Endothelial cell of umbilical vein (primary cell): ENCODE measurements at regions not wholly inside any gene's neighbourhood (a gene's known extent, or its start where the extent isn't known, plus 50 kb on each side); places are given as distances from the start of the nearest gene placed in this dataset.

Source experiments
- BruUV-seq: library from RNA; stranded (reverse); fragments of 400-500 nt; replicated peaks from 2 replicates; lab custom pipeline; 2021; lab: Mats Ljungman, UMichigan
- CTCF ChIA-PET: fragments of 300-600, 350-600 bp; sonication (Branson Sonifier 250); formaldehyde crosslinking; loops from one replicate; lab custom pipeline; 2021; ENCODE audit warnings: antibody characterized with exemption, inconsistent platforms; lab: Charles Lee
- POLR2A ChIA-PET: fragments of 300-600, 350-600 bp; sonication (Branson Sonifier 250); formaldehyde crosslinking; loops from one replicate; lab custom pipeline; 2021; ENCODE audit warnings: antibody characterized with exemption, inconsistent platforms; lab: Charles Lee
- DNase-seq: peaks from one replicate; pipeline ENCODE4 v3.0.0-alpha.2; 2011; ENCODE audit warnings: low read depth, low spot score
- FAIRE-seq: peaks from 2 replicates; lab custom pipeline; 2011; peaks lifted over from hg19 to GRCh38; lab: Jason Lieb, UNC
- H2AFZ ChIP-seq: 2 replicates; pipeline ENCODE4 v1.6.0; 2012; ENCODE audit warnings: low read depth, low read length, control low read depth, inconsistent platforms
- H3K27ac ChIP-seq: 2 replicates; pipeline ENCODE4 v1.5.1; 2011; ENCODE audit warnings: low read depth, mild to moderate bottlenecking, control low read depth, low read length, moderate library complexity; ENCODE audit not compliant: insufficient read depth
- H3K27me3 ChIP-seq, 2 experiments: 2 replicates each; pipeline versions ENCODE4 v1.6.0 to v1.6.1; 2011; ENCODE audit warnings: low read length in 2 of 2, mixed read lengths in 1 of 2; ENCODE audit not compliant: control insufficient read depth in 2 of 2, insufficient read depth in 2 of 2
- H3K36me3 ChIP-seq, 2 experiments: 2 replicates in 1 of 2; 3 replicates in 1 of 2; pipeline ENCODE4 v1.5.1; 2011; ENCODE audit warnings: low read length in 2 of 2, mild to moderate bottlenecking in 1 of 2, moderate library complexity in 1 of 2; ENCODE audit not compliant: control insufficient read depth in 2 of 2, insufficient read depth in 2 of 2; ENCODE audit errors: extremely low read depth in 1 of 2
- H3K4me1 ChIP-seq: 3 replicates; pipeline ENCODE4 v1.5.1; 2011; ENCODE audit warnings: mild to moderate bottlenecking, low read length; ENCODE audit not compliant: control insufficient read depth, insufficient read depth; ENCODE audit errors: extremely low read depth
- H3K4me2 ChIP-seq: 2 replicates; pipeline ENCODE4 v1.6.1; 2011; ENCODE audit warnings: low read length, control low read depth, mixed read lengths; ENCODE audit not compliant: insufficient read depth
- H3K4me3 ChIP-seq, 3 experiments: fragments of 200-600 bp in 1 of 3; sonication (generic), shearing (Covaris generic) in 1 of 3; replicated peaks in 1 of 3; 2 replicates each; pipeline ENCODE4 v1.5.1; 2011 to 2016; ENCODE audit warnings: control low read depth in 3 of 3, low read length in 3 of 3, mild to moderate bottlenecking in 2 of 3, inconsistent platforms in 1 of 3, low read depth in 1 of 3, moderate library complexity in 1 of 3; ENCODE audit not compliant: insufficient read depth in 1 of 3
- H3K79me2 ChIP-seq: 2 replicates; pipeline ENCODE4 v1.6.0; 2012; ENCODE audit warnings: low read length, inconsistent platforms; ENCODE audit not compliant: control insufficient read depth, insufficient read depth
- H3K9ac ChIP-seq: replicated peaks from 2 replicates; pipeline ENCODE3; 2011; ENCODE audit warnings: low read length, control low read depth; ENCODE audit not compliant: insufficient read depth; ENCODE audit errors: extremely low read depth
- H3K9me1 ChIP-seq: replicated peaks from 3 replicates; pipeline ENCODE4 v1.6.0; 2011; ENCODE audit warnings: mild to moderate bottlenecking, low read length; ENCODE audit not compliant: control insufficient read depth, insufficient read depth; ENCODE audit errors: extremely low read depth
- H3K9me3 ChIP-seq: replicated peaks from 2 replicates; pipeline ENCODE4 v1.5.1; 2012; ENCODE audit warnings: low read length, inconsistent platforms; ENCODE audit not compliant: control insufficient read depth, insufficient read depth
- H4K20me1 ChIP-seq: replicated peaks from 2 replicates; pipeline ENCODE3; 2011; ENCODE audit warnings: mild to moderate bottlenecking, low read length; ENCODE audit not compliant: control insufficient read depth, insufficient read depth; ENCODE audit errors: extremely low read depth
- EZH2 ChIP-seq: IDR thresholded peaks from 2 replicates; pipeline ENCODE4 v1.6.1; 2012; ENCODE audit warnings: borderline replicate concordance, low read depth, mild to moderate bottlenecking, moderate library complexity, low read length, inconsistent platforms; ENCODE audit not compliant: severe bottlenecking
- FOS ChIP-seq: IDR thresholded peaks from 2 replicates; pipeline ENCODE4 v1.6.1; 2011; ENCODE audit warnings: mild to moderate bottlenecking, low read length, moderate library complexity, borderline replicate concordance; ENCODE audit not compliant: insufficient read depth
- GATA2 ChIP-seq: IDR thresholded peaks from 2 replicates; pipeline ENCODE4 v1.7.0; 2011; ENCODE audit warnings: low read depth, mild to moderate bottlenecking, moderate library complexity, mixed read lengths, low read length; ENCODE audit not compliant: insufficient read length, insufficient read depth
- JUN ChIP-seq: IDR thresholded peaks from 2 replicates; pipeline ENCODE4 v1.6.1; 2011; ENCODE audit warnings: borderline replicate concordance, low read depth; ENCODE audit not compliant: insufficient read length, insufficient read depth
- MAX ChIP-seq: IDR thresholded peaks from 2 replicates; pipeline ENCODE4 v1.6.1; 2011; ENCODE audit not compliant: insufficient read depth, insufficient read length
- MYC ChIP-seq: IDR thresholded peaks from one replicate; pipeline ENCODE4 v1.6.1; 2011; ENCODE audit warnings: mild to moderate bottlenecking, low read depth, low read length
- POLR2A ChIP-seq: IDR thresholded peaks from 2 replicates; pipeline ENCODE4 v1.6.1; 2012; ENCODE audit warnings: low read depth, mild to moderate bottlenecking, control low read depth, low read length
- POLR2AphosphoS5 ChIP-seq: IDR thresholded peaks from 2 replicates; pipeline ENCODE4 v1.6.1; 2012; ENCODE audit warnings: low read depth, mild to moderate bottlenecking, control low read depth, low read length, moderate library complexity; ENCODE audit not compliant: insufficient read depth
- dilution Hi-C: fragments of 300-500 bp; cut with MboI; formaldehyde crosslinking; loops from one replicate; pipeline ENCODE4 v1.15.0; 2019; ENCODE audit warnings: low sequenced_read_pairs; ENCODE audit not compliant: extremely low pct_ligation_motif_present
- intact Hi-C: fragments of 100-400 bp; cut with micrococcal nuclease; formaldehyde crosslinking; loops from one replicate; pipeline ENCODE4 v1.10.0; 2022
- TF ChIP-seq, protein P1 (sequence below), 2 donors: IDR thresholded peaks; 1 replicate in 1 of 2; 2 replicates in 1 of 2; pipeline ENCODE4 v1.5.1; 2011; ENCODE audit warnings: low read length in 2 of 2, mild to moderate bottlenecking in 2 of 2, moderate library complexity in 2 of 2, control low read depth in 1 of 2, inconsistent platforms in 1 of 2, low read depth in 1 of 2; ENCODE audit not compliant: insufficient read depth in 1 of 2; ENCODE audit errors: extremely low read depth in 1 of 2

- FAIRE-seq: no peak
- Histone ChIP-seq H3K36me3 (no peaks in the 10 kb centered on the region), H3K9ac (no peak overlapping the region), H3K4me3 (no peak overlapping the region), H2AFZ (no peak overlapping the region), H3K9me1 (no peaks in the 10 kb centered on the region), H4K20me1 (no peaks in the 10 kb centered on the region), H3K4me1 (no peaks in the 10 kb centered on the region), H3K27ac (no peak overlapping the region), H3K9me3 (no peaks in the 10 kb centered on the region), H3K79me2 (no peaks in the 10 kb centered on the region), H3K27me3 (no peaks in the 10 kb centered on the region), H3K4me2 (no peak overlapping the region)
- TF ChIP-seq POLR2AphosphoS5 (no peak), MYC (no peak), GATA2 (no peak), JUN (no peak), POLR2A (no peak), EZH2 (no peak), MAX (no peak), FOS (no peak)
- TF ChIP-seq, protein P1, sequence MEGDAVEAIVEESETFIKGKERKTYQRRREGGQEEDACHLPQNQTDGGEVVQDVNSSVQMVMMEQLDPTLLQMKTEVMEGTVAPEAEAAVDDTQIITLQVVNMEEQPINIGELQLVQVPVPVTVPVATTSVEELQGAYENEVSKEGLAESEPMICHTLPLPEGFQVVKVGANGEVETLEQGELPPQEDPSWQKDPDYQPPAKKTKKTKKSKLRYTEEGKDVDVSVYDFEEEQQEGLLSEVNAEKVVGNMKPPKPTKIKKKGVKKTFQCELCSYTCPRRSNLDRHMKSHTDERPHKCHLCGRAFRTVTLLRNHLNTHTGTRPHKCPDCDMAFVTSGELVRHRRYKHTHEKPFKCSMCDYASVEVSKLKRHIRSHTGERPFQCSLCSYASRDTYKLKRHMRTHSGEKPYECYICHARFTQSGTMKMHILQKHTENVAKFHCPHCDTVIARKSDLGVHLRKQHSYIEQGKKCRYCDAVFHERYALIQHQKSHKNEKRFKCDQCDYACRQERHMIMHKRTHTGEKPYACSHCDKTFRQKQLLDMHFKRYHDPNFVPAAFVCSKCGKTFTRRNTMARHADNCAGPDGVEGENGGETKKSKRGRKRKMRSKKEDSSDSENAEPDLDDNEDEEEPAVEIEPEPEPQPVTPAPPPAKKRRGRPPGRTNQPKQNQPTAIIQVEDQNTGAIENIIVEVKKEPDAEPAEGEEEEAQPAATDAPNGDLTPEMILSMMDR (IDR thresholded peaks at IDR 0.05; ENCODE audit: extremely low read depth in 1 of 2, insufficient read depth in 1 of 2, low read depth in 1 of 2, low read length in 2 of 2): no peak
- dilution Hi-C loops (no loop called here), intact Hi-C loops (no loop called here)
- ChIA-PET POLR2A (no interaction called here), CTCF (no interaction called here)
- no TSS peak for BruUV-seq
- no peak for DNase-seq
Observed at GRCh38 chr1:213733705-213734104, 254.1 kb upstream of the PROX1 start.
